DOHH2 (cell line): ENCODE measurements at regions not wholly inside any gene's neighbourhood (a gene's known extent, or its start where the extent isn't known, plus 50 kb on each side); places are given as distances from the start of the nearest gene placed in this dataset.

Source experiments
- H3F3A ChIP-seq: fragments of 200-600 bp; sonication (generic), shearing (Covaris generic); 2 replicates; pipeline ENCODE4 v1.6.0; 2016; ENCODE audit warnings: antibody characterized with exemption, mild to moderate bottlenecking; ENCODE audit not compliant: control insufficient read depth, insufficient read depth
- H3K27ac ChIP-seq: fragments of 200-600 bp; sonication (generic); 2 replicates; pipeline ENCODE4 v1.5.1; 2014; ENCODE audit warnings: low read depth, mild to moderate bottlenecking, low read length, moderate library complexity
- H3K27me3 ChIP-seq: fragments of 200-600 bp; sonication (generic); 2 replicates; pipeline ENCODE4 v1.6.1; 2014; ENCODE audit warnings: mild to moderate bottlenecking, low read length, mixed read lengths; ENCODE audit not compliant: control insufficient read depth
- H3K36me3 ChIP-seq: fragments of 200-600 bp; sonication (generic); 2 replicates; pipeline ENCODE4 v1.6.1; 2014; ENCODE audit warnings: mild to moderate bottlenecking, low read length, moderate library complexity, mixed read lengths; ENCODE audit not compliant: control insufficient read depth
- H3K4me1 ChIP-seq: fragments of 200-600 bp; sonication (generic); 2 replicates; pipeline ENCODE4 v1.6.1; 2014; ENCODE audit warnings: mild to moderate bottlenecking, low read length, mixed read lengths; ENCODE audit not compliant: control insufficient read depth
- H3K4me2 ChIP-seq: fragments of 200-600 bp; sonication (generic); 2 replicates; pipeline ENCODE4 v1.6.0; 2014; ENCODE audit warnings: mild to moderate bottlenecking, low read length, moderate library complexity
- H3K4me3 ChIP-seq: fragments of 200-600 bp; sonication (generic); 2 replicates; pipeline ENCODE4 v1.5.1; 2014; ENCODE audit warnings: mild to moderate bottlenecking, low read length, mixed read lengths
- H3K79me2 ChIP-seq: fragments of 200-600 bp; sonication (generic); 2 replicates; pipeline ENCODE4 v1.6.1; 2014; ENCODE audit warnings: mild to moderate bottlenecking, low read length, mixed read lengths; ENCODE audit not compliant: control insufficient read depth
- H3K9me2 ChIP-seq: fragments of 200-600 bp; sonication (generic); replicated peaks from 2 replicates; pipeline ENCODE4 v1.6.1; 2014; ENCODE audit warnings: mild to moderate bottlenecking, low read length, mixed read lengths; ENCODE audit not compliant: control insufficient read depth
- H3K9me3 ChIP-seq: fragments of 200-600 bp; sonication (generic); 2 replicates; pipeline ENCODE4 v1.6.1; 2014; ENCODE audit warnings: antibody characterized with exemption, low read length, mixed read lengths; ENCODE audit not compliant: control insufficient read depth, insufficient read depth
- H4K20me1 ChIP-seq: fragments of 200-600 bp; sonication (generic); 2 replicates; pipeline ENCODE4 v1.6.0; 2014; ENCODE audit warnings: low read depth, mild to moderate bottlenecking, antibody characterized with exemption, low read length, moderate library complexity; ENCODE audit not compliant: control insufficient read depth, insufficient read depth
- EZH2phosphoT487 ChIP-seq: fragments of 200-600 bp; sonication (generic); IDR thresholded peaks from 2 replicates; pipeline ENCODE4 v1.6.1; 2017; ENCODE audit warnings: borderline replicate concordance, mild to moderate bottlenecking, antibody characterized with exemption, low read length, moderate library complexity, mixed read lengths
- TF ChIP-seq, protein P1 (sequence below): fragments of 200-600 bp; sonication (generic); IDR thresholded peaks from one replicate; pipeline ENCODE4 v1.5.1; 2014; ENCODE audit warnings: antibody characterized with exemption, mild to moderate bottlenecking, low read depth, low read length; ENCODE audit not compliant: poor library complexity, severe bottlenecking

DNA sequence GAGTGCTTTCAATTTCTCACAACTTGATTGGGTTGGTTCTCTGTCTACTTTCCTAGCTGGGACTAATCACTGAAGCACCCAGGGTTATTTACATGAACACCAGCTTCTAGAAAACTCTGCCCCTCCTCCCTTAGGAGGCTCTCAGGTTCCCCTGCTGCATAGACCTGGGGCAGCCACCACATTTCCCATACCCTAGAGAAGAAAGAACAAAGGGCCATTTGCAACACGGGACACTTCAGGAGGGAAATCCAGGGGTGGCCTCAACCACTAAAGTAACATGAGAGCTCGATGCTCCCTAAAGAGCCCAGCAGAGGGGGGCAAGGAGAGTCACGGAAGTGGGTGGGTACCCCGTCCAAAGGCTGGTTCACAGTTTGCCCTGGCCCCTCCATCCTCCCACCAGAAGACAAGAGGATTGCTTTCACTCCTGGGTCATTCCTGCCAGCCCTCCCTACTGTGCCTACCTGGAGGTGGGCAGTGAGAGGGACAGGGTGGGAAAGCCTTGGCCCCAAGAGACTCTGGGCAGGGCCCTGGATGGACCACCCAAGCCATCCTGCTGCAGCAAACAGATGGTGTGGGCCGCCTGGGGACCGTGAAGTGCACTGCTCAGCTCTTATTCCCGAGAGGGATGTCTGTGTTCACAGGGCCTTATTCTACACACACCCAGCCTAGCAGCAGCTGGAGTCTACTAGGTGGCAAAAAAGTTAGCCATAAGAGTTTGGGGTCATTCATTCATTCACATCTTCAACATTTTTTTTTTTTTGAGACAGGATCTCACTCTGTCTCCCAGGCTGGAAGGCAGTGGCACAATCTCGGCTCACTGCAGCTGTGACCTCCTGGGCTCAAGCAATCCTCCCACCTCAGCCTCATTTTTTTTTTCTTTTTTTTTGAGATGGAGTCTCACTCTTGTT is 392.1 kb downstream of the SOX9 start:
- TF ChIP-seq, protein P1, sequence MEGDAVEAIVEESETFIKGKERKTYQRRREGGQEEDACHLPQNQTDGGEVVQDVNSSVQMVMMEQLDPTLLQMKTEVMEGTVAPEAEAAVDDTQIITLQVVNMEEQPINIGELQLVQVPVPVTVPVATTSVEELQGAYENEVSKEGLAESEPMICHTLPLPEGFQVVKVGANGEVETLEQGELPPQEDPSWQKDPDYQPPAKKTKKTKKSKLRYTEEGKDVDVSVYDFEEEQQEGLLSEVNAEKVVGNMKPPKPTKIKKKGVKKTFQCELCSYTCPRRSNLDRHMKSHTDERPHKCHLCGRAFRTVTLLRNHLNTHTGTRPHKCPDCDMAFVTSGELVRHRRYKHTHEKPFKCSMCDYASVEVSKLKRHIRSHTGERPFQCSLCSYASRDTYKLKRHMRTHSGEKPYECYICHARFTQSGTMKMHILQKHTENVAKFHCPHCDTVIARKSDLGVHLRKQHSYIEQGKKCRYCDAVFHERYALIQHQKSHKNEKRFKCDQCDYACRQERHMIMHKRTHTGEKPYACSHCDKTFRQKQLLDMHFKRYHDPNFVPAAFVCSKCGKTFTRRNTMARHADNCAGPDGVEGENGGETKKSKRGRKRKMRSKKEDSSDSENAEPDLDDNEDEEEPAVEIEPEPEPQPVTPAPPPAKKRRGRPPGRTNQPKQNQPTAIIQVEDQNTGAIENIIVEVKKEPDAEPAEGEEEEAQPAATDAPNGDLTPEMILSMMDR: no peak
- no peak for TF ChIP-seq EZH2phosphoT487
- H4K20me1 ChIP-seq: no peaks in the 10 kb centered on the region
- no peak overlapping the region for H3K4me2 ChIP-seq
- no peaks in the 10 kb centered on the region for H3K9me3 ChIP-seq
- no peaks in the 10 kb centered on the region for H3K4me1 ChIP-seq
- H3K36me3 ChIP-seq: no peaks in the 10 kb centered on the region
- H3K4me3 ChIP-seq: no peak overlapping the region
- H3K9me2 ChIP-seq: no peaks in the 10 kb centered on the region
- H3K27ac ChIP-seq: no peak overlapping the region
- H3F3A ChIP-seq: no peaks in the 10 kb centered on the region
- H3K27me3 ChIP-seq: peaks cover 14% of the 10 kb centered on the region
- no peaks in the 10 kb centered on the region for H3K79me2 ChIP-seq

DNA sequence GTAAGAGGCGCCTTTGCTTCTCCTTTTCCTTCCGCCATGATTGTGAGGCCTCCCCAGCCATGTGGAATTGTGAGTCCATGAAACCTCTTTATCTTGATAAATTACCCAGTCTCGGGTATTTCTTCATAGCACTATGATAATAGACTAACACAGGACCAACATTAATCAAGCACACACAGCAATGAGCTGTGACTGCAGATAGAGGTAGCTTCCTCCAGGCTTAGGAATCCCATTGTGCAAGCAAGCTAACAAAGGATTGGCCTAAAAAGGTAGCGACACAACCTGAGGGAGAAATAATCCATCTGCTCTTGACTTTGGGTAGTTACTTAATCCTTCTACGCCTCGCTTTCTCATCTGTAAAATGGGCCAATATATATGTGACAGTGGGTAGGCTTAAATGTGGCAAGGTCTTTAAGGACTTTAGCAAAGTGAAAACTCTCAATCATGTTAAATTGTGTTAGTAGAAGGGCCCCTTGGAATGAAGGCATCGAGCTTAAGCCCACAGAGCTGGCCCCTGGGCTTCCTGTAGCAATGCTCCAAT is 393.6 kb downstream of the SOX9 start:
- Histone ChIP-seq H3K27me3 (peaks cover 16% of the 10 kb centered on the region), H3K4me2 (no peak overlapping the region), H3K9me2 (no peaks in the 10 kb centered on the region), H3K9me3 (no peaks in the 10 kb centered on the region), H3K36me3 (no peaks in the 10 kb centered on the region), H4K20me1 (no peaks in the 10 kb centered on the region), H3F3A (no peaks in the 10 kb centered on the region), H3K4me1 (no peaks in the 10 kb centered on the region), H3K27ac (no peak overlapping the region), H3K79me2 (no peaks in the 10 kb centered on the region), H3K4me3 (no peak overlapping the region)
- TF ChIP-seq EZH2phosphoT487: no peak
- TF ChIP-seq, protein P1: no peak

DNA sequence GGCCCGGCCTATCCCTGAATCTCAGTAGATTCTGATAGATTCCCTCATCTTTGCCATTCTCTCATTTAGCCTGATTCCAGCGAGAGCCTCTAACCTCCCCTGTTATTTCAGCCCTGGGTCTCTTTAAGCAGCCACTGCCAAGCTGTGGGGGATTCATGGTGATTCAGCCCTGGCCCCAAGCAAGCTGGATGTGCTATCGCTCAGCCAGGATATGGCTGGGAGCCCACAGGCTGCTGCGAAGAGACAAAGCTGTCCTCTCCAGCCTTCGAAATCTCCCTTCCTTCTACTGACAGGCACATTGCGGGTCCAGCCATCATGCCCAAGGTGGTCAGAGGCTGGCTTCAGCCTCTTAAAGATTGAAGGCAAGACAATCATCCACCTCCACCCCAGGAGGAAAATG is 394.1 kb downstream of the SOX9 start:
- H3K27ac ChIP-seq: no peak overlapping the region
- H3K79me2 ChIP-seq: no peaks in the 10 kb centered on the region

More for the DNA sequence above, 394.1 kb downstream of the SOX9 start:
- H3K9me2 ChIP-seq: no peaks in the 10 kb centered on the region
- H3K4me3 ChIP-seq: no peak overlapping the region
- H3K36me3 ChIP-seq: no peaks in the 10 kb centered on the region
- no peak overlapping the region for H3K4me2 ChIP-seq
- no peaks in the 10 kb centered on the region for H3F3A ChIP-seq
- peaks cover 16% of the 10 kb centered on the region for H3K27me3 ChIP-seq
- H4K20me1 ChIP-seq: no peaks in the 10 kb centered on the region
- no peaks in the 10 kb centered on the region for H3K9me3 ChIP-seq
- H3K4me1 ChIP-seq: no peaks in the 10 kb centered on the region
- no peak for TF ChIP-seq EZH2phosphoT487
- TF ChIP-seq, protein P1: no peak
